ENCODE measurements at regions not wholly inside any gene's neighbourhood (a gene's known extent, or its start where the extent isn't known, plus 50 kb on each side); places are given as distances from the start of the nearest gene placed in this dataset.
"Not testable (repeated sequence)": the region's sequence is repeated elsewhere in the genome, so short reads cannot be mapped to it uniquely, and the experiment has no call there.

GRCh38 chr6:10343320-10343719 lies 71.6 kb downstream of the TFAP2A start:
- intact Hi-C loops (cut with DNase I): no loop called here
- TF ChIP-seq, protein P1, sequence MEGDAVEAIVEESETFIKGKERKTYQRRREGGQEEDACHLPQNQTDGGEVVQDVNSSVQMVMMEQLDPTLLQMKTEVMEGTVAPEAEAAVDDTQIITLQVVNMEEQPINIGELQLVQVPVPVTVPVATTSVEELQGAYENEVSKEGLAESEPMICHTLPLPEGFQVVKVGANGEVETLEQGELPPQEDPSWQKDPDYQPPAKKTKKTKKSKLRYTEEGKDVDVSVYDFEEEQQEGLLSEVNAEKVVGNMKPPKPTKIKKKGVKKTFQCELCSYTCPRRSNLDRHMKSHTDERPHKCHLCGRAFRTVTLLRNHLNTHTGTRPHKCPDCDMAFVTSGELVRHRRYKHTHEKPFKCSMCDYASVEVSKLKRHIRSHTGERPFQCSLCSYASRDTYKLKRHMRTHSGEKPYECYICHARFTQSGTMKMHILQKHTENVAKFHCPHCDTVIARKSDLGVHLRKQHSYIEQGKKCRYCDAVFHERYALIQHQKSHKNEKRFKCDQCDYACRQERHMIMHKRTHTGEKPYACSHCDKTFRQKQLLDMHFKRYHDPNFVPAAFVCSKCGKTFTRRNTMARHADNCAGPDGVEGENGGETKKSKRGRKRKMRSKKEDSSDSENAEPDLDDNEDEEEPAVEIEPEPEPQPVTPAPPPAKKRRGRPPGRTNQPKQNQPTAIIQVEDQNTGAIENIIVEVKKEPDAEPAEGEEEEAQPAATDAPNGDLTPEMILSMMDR (IDR thresholded peaks at IDR 0.05): no peak
- TF ChIP-seq POLR2A (IDR thresholded peaks at IDR 0.05): no peak
- 60 to 65% (median 62%) methylated on average over 3 to 4 of the region's 4 CpGs for WGBS, 4 donors
- no peaks in the 10 kb centered on the region for H3K36me3 ChIP-seq (replicated peaks in 1 of 2)
- no peak overlapping the region for H3K4me3 ChIP-seq
- no peak overlapping the region for H3K27ac ChIP-seq
- no peaks in the 10 kb centered on the region for H3K4me1 ChIP-seq (replicated peaks in 1 of 2)
- no peak for DNase-seq
- no peaks in the 10 kb centered on the region for H3K9me3 ChIP-seq (replicated peaks in 1 of 3)
- H3K27me3 ChIP-seq: no peaks in the 10 kb centered on the region

- TF ChIP-seq, protein P1 (IDR thresholded peaks at IDR 0.05): no peak
- no peak for TF ChIP-seq POLR2A (IDR thresholded peaks at IDR 0.05)
- Histone ChIP-seq H3K4me1 (replicated peaks in 1 of 2) (no peaks in the 10 kb centered on the region), H3K9me3 (replicated peaks in 1 of 3) (no peaks in the 10 kb centered on the region), H3K27me3 (no peaks in the 10 kb centered on the region), H3K36me3 (replicated peaks in 1 of 2) (no peaks in the 10 kb centered on the region), H3K4me3 (no peak overlapping the region), H3K27ac (no peak overlapping the region)
- WGBS, 4 donors: 60 to 71% (median 66%) methylated on average over 4 of the region's 4 CpGs
- DNase-seq: no peak
- intact Hi-C loops (cut with DNase I): no loop called here
Measured at GRCh38 chr6:10341605-10342004, 73.3 kb downstream of the TFAP2A start.

DNA sequence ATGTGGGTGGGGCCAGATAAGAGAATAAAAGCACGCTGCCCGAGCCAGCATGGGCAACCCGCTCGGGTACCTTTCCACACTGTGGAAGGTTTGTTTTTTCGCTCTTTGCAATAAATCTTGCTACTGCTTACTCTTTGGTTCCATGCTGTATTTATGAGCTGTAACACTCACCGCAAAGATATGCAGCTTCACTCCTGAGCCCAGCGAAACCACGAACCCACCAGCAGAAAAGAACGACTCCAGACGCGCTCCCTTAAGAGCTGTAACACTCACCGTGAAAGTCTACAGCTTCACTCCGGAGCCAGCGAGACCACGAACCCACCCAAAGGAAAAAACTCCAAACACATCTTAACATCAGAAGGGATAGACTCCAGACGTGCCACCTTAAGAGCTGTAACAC lies 76.7 kb downstream of the TFAP2A start:
- WGBS, 4 donors: 82 to 84% (median 82%) methylated on average over 16 of the region's 16 CpGs
- Histone ChIP-seq H3K4me3 (no peak overlapping the region), H3K4me1 (replicated peaks in 1 of 2) (no peaks in the 10 kb centered on the region), H3K27ac (no peak overlapping the region), H3K36me3 (replicated peaks in 1 of 2) (no peaks in the 10 kb centered on the region), H3K9me3 (replicated peaks in 1 of 3) (no peaks in the 10 kb centered on the region), H3K27me3 (no peaks in the 10 kb centered on the region)
- no peak for TF ChIP-seq POLR2A (IDR thresholded peaks at IDR 0.05)
- TF ChIP-seq, protein P1 (IDR thresholded peaks at IDR 0.05): no peak
- intact Hi-C loops (cut with DNase I): no loop called here
- no peak for DNase-seq

DNA sequence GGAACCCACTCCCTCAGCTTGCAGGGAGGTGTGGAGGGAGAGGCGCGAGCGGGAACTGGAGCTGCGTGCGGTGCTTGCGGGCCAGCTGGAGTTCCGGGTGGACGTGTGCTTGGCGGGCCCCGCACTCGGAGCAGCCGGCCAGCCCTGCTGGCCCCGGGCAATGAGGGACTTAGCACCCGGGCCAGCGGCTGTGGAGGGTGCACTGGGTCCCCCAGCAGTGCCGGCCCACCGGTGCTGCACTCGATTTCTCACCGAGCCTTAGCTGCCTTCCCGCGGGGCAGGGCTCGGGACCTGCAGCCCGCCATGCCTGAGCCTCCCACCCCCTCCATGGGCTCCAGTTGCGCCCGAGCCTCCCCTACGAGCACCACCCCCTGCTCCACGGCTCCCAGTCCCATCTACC lies 77.5 kb downstream of the TFAP2A start:
- H3K27ac ChIP-seq; H3K4me1 ChIP-seq (replicated peaks in 1 of 2); H3K9me3 ChIP-seq (replicated peaks in 1 of 3); H3K36me3 ChIP-seq (replicated peaks in 1 of 2); H3K27me3 ChIP-seq; H3K4me3 ChIP-seq; DNase-seq; intact Hi-C loops (cut with DNase I): not testable (repeated sequence)
- 91 to 95% (median 92%) methylated on average over 7 to 27 of the region's 27 CpGs for WGBS, 4 donors

- no peak for TF ChIP-seq POLR2A (IDR thresholded peaks at IDR 0.05)
- TF ChIP-seq, protein P1 (IDR thresholded peaks at IDR 0.05): no peak
- H3K9me3 ChIP-seq (replicated peaks in 1 of 3): no peaks in the 10 kb centered on the region
- H3K27ac ChIP-seq: no peak overlapping the region
- DNase-seq: no peak
- intact Hi-C loops (cut with DNase I): no loop called here
- no peaks in the 10 kb centered on the region for H3K4me1 ChIP-seq (replicated peaks in 1 of 2)
- H3K27me3 ChIP-seq: no peaks in the 10 kb centered on the region
- H3K36me3 ChIP-seq (replicated peaks in 1 of 2): no peaks in the 10 kb centered on the region
- WGBS, 4 donors: 79 to 83% (median 82%) methylated on average over 4 of the region's 4 CpGs
- no peak overlapping the region for H3K4me3 ChIP-seq
Measured at GRCh38 chr6:10332111-10332510, 82.8 kb downstream of the TFAP2A start.
